ENCODE measurements at regions not wholly inside any gene's neighbourhood (a gene's known extent, or its start where the extent isn't known, plus 50 kb on each side); places are given as distances from the start of the nearest gene placed in this dataset.

DNA sequence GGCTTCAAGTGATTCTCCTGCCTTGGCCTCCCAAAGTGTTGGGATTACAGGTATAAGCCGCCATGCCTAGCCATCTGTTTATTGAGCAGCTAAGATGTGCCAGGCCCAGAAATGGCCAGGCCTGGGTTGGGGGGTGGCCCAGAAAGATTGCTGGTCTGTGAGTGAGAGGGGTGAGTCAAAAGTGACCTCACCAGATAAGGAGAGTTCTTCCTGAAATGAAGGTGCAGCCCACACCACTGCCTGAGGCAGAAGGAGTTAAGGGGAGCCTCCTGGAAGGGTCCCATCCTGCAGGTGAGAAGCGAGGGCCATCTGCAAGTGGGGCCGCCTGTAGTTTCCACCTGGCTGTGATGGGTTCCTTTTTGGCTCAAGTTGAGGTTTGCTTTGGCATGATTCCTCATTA is 96.9 kb upstream of the KLF4 start:
- H2AFZ ChIP-seq (ENCODE audit: low read length) = no peak overlapping the region
- H3K27ac ChIP-seq (ENCODE audit: extremely low read length, insufficient read depth, low read length) = no peak overlapping the region
- DNase-seq (ENCODE audit: low spot score) (no peak), ATAC-seq (no peak), FAIRE-seq (no peak)
- 100% methylated on average over 2 of the region's 3 CpGs for WGBS (ENCODE audit: low lambda C conversion rate)
- intact Hi-C loops (cut with micrococcal nuclease; ENCODE audit: unreplicated experiment) (loop anchor here (10.0 kb wide), 1 partner anchor 62 kb away; no protein-coding TSS in a partner anchor), in situ Hi-C loops (cut with HindIII; ENCODE audit: extremely low pct_ligation_motif_present, low pct_unique_long_range_greater_than_20kb) (no loop called here)
- no peak overlapping the region for H3K9ac ChIP-seq (ENCODE audit: insufficient read depth, low read depth, low read length)
- peaks cover 0 to 3% of the 10 kb centered on the region in 2 experiments; a peak in 2 of 5 replicates for H3K27me3 ChIP-seq (ENCODE audit: control insufficient read depth in 1 of 2, insufficient read depth in 2 of 2, low read length in 2 of 2)
- no TSS peak for BruUV-seq (replicated peaks)
- H3K79me2 ChIP-seq (ENCODE audit: insufficient read depth, low read length) = no peaks in the 10 kb centered on the region
- H3K36me3 ChIP-seq (replicated peaks in 1 of 2; ENCODE audit: control insufficient read depth in 1 of 2, insufficient read depth in 2 of 2, low read length in 2 of 2) = no peaks in the 10 kb centered on the region
- TF ChIP-seq CBX2 (IDR thresholded peaks at IDR 0.05; ENCODE audit: low read depth, low read length) = no peak
- TF ChIP-seq CBX2 (CRISPR knock-in tag; IDR thresholded peaks at IDR 0.05; ENCODE audit: low read depth) = no peak
- TF ChIP-seq ZKSCAN1 (IDR thresholded peaks at IDR 0.05; ENCODE audit: low read length) = no peak
- no peak for TF ChIP-seq ZNF431 (CRISPR knock-in tag; IDR thresholded peaks at IDR 0.05; ENCODE audit: borderline replicate concordance, low read depth)
- TF ChIP-seq ZNF101 (CRISPR knock-in tag; IDR thresholded peaks at IDR 0.05; ENCODE audit: borderline replicate concordance, low read depth) = no peak
- TF ChIP-seq SAP130 (CRISPR knock-in tag; IDR thresholded peaks at IDR 0.05; ENCODE audit: low read depth) = no peak
- no peak for TF ChIP-seq DMAP1 (CRISPR knock-in tag; IDR thresholded peaks at IDR 0.05)
- TF ChIP-seq ZNF746 (CRISPR knock-in tag; IDR thresholded peaks at IDR 0.05) = no peak
- no peak for TF ChIP-seq GZF1 (CRISPR knock-in tag; IDR thresholded peaks at IDR 0.05)
- no peak for TF ChIP-seq RFXANK (CRISPR knock-in tag; IDR thresholded peaks at IDR 0.05)
- TF ChIP-seq, protein P1, sequence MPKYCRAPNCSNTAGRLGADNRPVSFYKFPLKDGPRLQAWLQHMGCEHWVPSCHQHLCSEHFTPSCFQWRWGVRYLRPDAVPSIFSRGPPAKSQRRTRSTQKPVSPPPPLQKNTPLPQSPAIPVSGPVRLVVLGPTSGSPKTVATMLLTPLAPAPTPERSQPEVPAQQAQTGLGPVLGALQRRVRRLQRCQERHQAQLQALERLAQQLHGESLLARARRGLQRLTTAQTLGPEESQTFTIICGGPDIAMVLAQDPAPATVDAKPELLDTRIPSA (CRISPR knock-in tag; IDR thresholded peaks at IDR 0.05; ENCODE audit: borderline replicate concordance) = no peak
- no peak for TF ChIP-seq XBP1 (CRISPR knock-in tag; IDR thresholded peaks at IDR 0.05)
- TF ChIP-seq SMC3 (IDR thresholded peaks at IDR 0.05; ENCODE audit: low read length) = no peak
- peaks cover 20% of the 10 kb centered on the region for H3K4me1 ChIP-seq (ENCODE audit: insufficient read depth, low read length)
- H3K9me3 ChIP-seq (ENCODE audit: low read length) = no peaks in the 10 kb centered on the region
- H4K20me1 ChIP-seq (ENCODE audit: insufficient read depth, low read length) = no peaks in the 10 kb centered on the region
- ChIA-PET POLR2A (no interaction called here), CTCF (ENCODE audit: low intra/inter-chr PET ratio, low total read pairs) (no interaction called here)
- H3K4me2 ChIP-seq (ENCODE audit: low read depth, low read length) = no peak overlapping the region
- no peak overlapping the region for H3K4me3 ChIP-seq (replicated peaks in 1 of 3; ENCODE audit: insufficient read depth in 1 of 3, low read depth in 2 of 3, low read length in 3 of 3)

Measured in HepG2 (cell line).